Cardiac muscle cell (in vitro differentiated cells and primary cell): ENCODE measurements at regions not wholly inside any gene's neighbourhood (a gene's known extent, or its start where the extent isn't known, plus 50 kb on each side); places are given as distances from the start of the nearest gene placed in this dataset.

ENCODE experiments used
- DNase-seq, 2 donors: peaks; one replicate each; pipeline versions ENCODE4 v3.0.0 to v3.0.0-alpha.2; 2010 to 2017; ENCODE audit warnings: low read depth in 1 of 2, low spot score in 1 of 2
- H3K27ac ChIP-seq: fragments of 200-600 bp; sonication (generic); 2 replicates; pipeline ENCODE4 v1.5.1; 2016
- H3K27me3 ChIP-seq: fragments of 200-600 bp; sonication (generic); 2 replicates; pipeline ENCODE4 v1.6.0; 2016; ENCODE audit warnings: control low read depth
- H3K36me3 ChIP-seq: fragments of 200-600 bp; sonication (generic); 2 replicates; pipeline ENCODE4 v1.5.1; 2016; ENCODE audit warnings: control low read depth
- H3K4me1 ChIP-seq: fragments of 200-600 bp; sonication (generic); 2 replicates; pipeline ENCODE4 v1.8.1; 2017; ENCODE audit warnings: low read depth, mild to moderate bottlenecking, mixed run types
- H3K4me3 ChIP-seq: fragments of 200-600 bp; sonication (generic); 2 replicates; pipeline ENCODE4 v1.5.1; 2016; ENCODE audit warnings: mild to moderate bottlenecking
- H3K9me3 ChIP-seq: fragments of 200-600 bp; sonication (generic); 2 replicates; pipeline ENCODE4 v1.5.1; 2017; ENCODE audit warnings: low read depth, mild to moderate bottlenecking, control low read depth
- CTCF ChIP-seq: IDR thresholded peaks from 2 replicates; pipeline ENCODE4 v1.5.1; 2012; ENCODE audit warnings: low read depth, mild to moderate bottlenecking, low read length

- no peak overlapping the region for H3K27ac ChIP-seq
- peaks cover 14% of the 10 kb centered on the region for H3K4me1 ChIP-seq
- no peak for DNase-seq
- no peaks in the 10 kb centered on the region for H3K9me3 ChIP-seq
- TF ChIP-seq CTCF, result no peak
- H3K27me3 ChIP-seq, result no peaks in the 10 kb centered on the region
- no peaks in the 10 kb centered on the region for H3K36me3 ChIP-seq
- no peak overlapping the region for H3K4me3 ChIP-seq
Measured at GRCh38 chr6:15038013-15038791, 207.7 kb upstream of the JARID2 start.

DNA sequence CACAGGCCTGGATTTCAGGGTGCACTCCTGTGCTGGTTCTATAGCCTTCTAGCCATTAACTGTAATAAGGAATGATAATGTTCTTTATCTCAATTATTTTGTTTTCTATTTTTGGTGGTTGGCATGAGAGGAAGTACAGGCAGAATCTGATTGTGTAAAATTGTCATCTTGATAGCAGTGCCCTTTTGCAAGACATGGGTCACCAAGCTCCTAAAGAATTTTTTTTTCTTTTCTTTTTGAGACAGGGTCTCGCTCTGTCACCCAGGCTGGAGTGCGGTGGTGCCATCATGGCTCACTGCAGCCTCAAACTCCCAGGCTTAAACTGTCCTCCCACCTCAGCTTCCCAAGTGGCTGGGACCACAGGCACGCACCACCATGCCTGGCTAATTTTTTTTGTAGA is 206.7 kb upstream of the JARID2 start:
- Histone ChIP-seq H3K27ac (no peak overlapping the region), H3K36me3 (no peaks in the 10 kb centered on the region), H3K27me3 (no peaks in the 10 kb centered on the region), H3K4me1 (peaks cover 15% of the 10 kb centered on the region), H3K4me3 (no peak overlapping the region), H3K9me3 (no peaks in the 10 kb centered on the region)
- DNase-seq, result no peak
- no peak for TF ChIP-seq CTCF

DNA sequence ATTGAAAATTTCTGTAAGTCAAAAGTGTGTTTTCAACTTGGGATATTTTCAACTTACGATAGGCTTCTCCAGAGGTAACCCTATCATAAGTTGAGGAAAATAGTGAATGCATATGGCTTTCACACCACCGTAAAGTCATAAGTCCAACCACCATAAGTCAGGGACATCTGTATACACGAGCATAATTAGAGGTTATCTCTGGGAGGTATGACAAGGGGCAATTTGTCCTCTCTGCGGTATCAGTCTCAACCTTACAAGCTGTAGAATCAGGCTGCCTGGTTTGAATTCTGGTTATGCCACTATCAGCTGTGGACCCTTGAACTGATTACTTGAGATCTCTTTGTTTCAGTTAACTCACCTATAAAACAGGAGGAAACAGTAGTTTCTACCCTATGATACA is 202.9 kb upstream of the JARID2 start:
- no peak for DNase-seq
- H3K9me3 ChIP-seq, result no peaks in the 10 kb centered on the region
- no peak overlapping the region for H3K27ac ChIP-seq
- peaks cover 5% of the 10 kb centered on the region for H3K4me1 ChIP-seq
- no peaks in the 10 kb centered on the region for H3K36me3 ChIP-seq
- H3K4me3 ChIP-seq, result no peak overlapping the region
- no peaks in the 10 kb centered on the region for H3K27me3 ChIP-seq
- TF ChIP-seq CTCF, result no peak

DNA sequence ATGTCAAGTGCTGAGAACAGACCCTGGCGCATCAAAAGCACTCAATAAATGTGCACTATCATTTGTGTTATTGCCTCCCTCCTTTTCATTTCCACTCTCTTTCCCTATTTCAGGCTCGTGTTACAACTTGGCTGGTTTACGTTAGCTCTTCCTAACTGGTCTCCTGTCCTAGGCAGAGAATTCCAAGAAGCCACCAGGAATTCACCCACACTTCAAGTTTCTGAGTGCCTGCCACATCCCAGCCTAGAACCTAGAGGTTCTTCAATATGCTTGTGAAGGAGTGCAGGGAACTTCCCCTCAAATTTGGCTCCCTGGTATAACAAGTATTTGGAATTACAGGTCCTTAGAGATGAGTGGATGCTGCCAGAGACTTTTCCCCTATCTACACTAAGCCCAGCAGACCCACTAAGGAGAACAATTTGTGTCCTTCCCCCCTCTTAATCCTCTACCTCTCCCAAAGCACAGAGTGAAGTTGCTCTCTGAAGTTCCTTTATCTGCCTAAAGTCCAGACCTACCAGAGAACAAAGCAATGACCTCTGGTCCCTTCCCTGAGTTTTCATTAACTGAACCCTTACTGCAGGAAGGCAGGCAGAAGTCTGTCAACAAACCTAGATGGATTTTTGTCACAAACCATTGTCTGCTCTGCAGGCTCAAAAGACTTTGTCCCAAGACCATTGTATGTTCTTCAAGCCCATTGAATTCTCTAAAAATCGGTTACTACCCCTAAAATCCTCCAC is 201.6 kb upstream of the JARID2 start:
- DNase-seq, result no peak
- Histone ChIP-seq H3K27me3 (no peaks in the 10 kb centered on the region), H3K4me3 (no peak overlapping the region), H3K4me1 (peaks cover 5% of the 10 kb centered on the region), H3K9me3 (no peaks in the 10 kb centered on the region), H3K36me3 (no peaks in the 10 kb centered on the region), H3K27ac (no peak overlapping the region)
- no peak for TF ChIP-seq CTCF

GRCh38 chr6:15044948-15045347 is 200.9 kb upstream of the JARID2 start:
- Histone ChIP-seq H3K4me1 (peaks cover 5% of the 10 kb centered on the region), H3K4me3 (no peak overlapping the region), H3K27me3 (no peaks in the 10 kb centered on the region), H3K36me3 (no peaks in the 10 kb centered on the region), H3K27ac (no peak overlapping the region), H3K9me3 (no peaks in the 10 kb centered on the region)
- no peak for TF ChIP-seq CTCF
- DNase-seq, result no peak
